ENCODE measurements at regions not wholly inside any gene's neighbourhood (a gene's known extent, or its start where the extent isn't known, plus 50 kb on each side); places are given as distances from the start of the nearest gene placed in this dataset.

GRCh38 chr2:23131066-23131575 is 253.9 kb upstream of the KLHL29 start:
- no peaks in the 10 kb centered on the region for H3K27me3 ChIP-seq
- no peak for DNase-seq
- H3K4me1 ChIP-seq, result peaks cover 8 to 22% (median 15%) of the 10 kb centered on the region in 4 donors
- no peaks in the 10 kb centered on the region for H3K9me3 ChIP-seq
- no peak overlapping the region for H3K4me3 ChIP-seq
- intact Hi-C loops (cut with DNase I; ENCODE audit: low total_unique reads), result no loop called here
- H3K36me3 ChIP-seq, result no peaks in the 10 kb centered on the region
- TF ChIP-seq POLR2A (IDR thresholded peaks at IDR 0.05) (no peak), EP300 (IDR thresholded peaks at IDR 0.05) (no peak), CTCF (IDR thresholded peaks at IDR 0.05) (no peak), POLR2AphosphoS5 (IDR thresholded peaks at IDR 0.05) (no peak)
- 74 to 80% (median 76%) methylated on average over 4 of the region's 4 CpGs for WGBS, 5 donors
- no peak overlapping the region for H3K27ac ChIP-seq

- Histone ChIP-seq H3K27ac (no peak overlapping the region), H3K9me3 (no peaks in the 10 kb centered on the region), H3K4me3 (no peak overlapping the region), H3K4me1 (peaks cover 8 to 22% (median 15%) of the 10 kb centered on the region in 4 donors), H3K27me3 (no peaks in the 10 kb centered on the region), H3K36me3 (no peaks in the 10 kb centered on the region)
- no peak for DNase-seq
- intact Hi-C loops (cut with DNase I; ENCODE audit: low total_unique reads), result no loop called here
- no peak for TF ChIP-seq POLR2A (IDR thresholded peaks at IDR 0.05)
- no peak for TF ChIP-seq EP300 (IDR thresholded peaks at IDR 0.05)
- no peak for TF ChIP-seq POLR2AphosphoS5 (IDR thresholded peaks at IDR 0.05)
- TF ChIP-seq CTCF (IDR thresholded peaks at IDR 0.05), result no peak
- WGBS, 5 donors, result 88 to 95% (median 92%) methylated on average over 2 of the region's 2 CpGs
Observed at GRCh38 chr2:23132000-23132399, 253.0 kb upstream of the KLHL29 start.

- intact Hi-C loops (cut with DNase I; ENCODE audit: low total_unique reads), result no loop called here
- WGBS, 5 donors, result 56 to 85% (median 77%) methylated on average over 3 of the region's 3 CpGs
- no peak for DNase-seq
- Histone ChIP-seq H3K4me3 (no peak overlapping the region), H3K27me3 (no peaks in the 10 kb centered on the region), H3K9me3 (no peaks in the 10 kb centered on the region), H3K4me1 (peaks cover 3 to 17% (median 12%) of the 10 kb centered on the region in 4 donors), H3K27ac (no peak overlapping the region), H3K36me3 (no peaks in the 10 kb centered on the region)
- TF ChIP-seq CTCF (IDR thresholded peaks at IDR 0.05), result no peak
- no peak for TF ChIP-seq POLR2A (IDR thresholded peaks at IDR 0.05)
- no peak for TF ChIP-seq EP300 (IDR thresholded peaks at IDR 0.05)
- no peak for TF ChIP-seq POLR2AphosphoS5 (IDR thresholded peaks at IDR 0.05)
Observed at GRCh38 chr2:23132823-23133595, 252.0 kb upstream of the KLHL29 start.

GRCh38 chr2:23134726-23135125 is 250.3 kb upstream of the KLHL29 start:
- 60 to 85% (median 80%) methylated on average over 1 of the region's 1 CpG for WGBS, 5 donors
- no peaks in the 10 kb centered on the region for H3K36me3 ChIP-seq
- TF ChIP-seq EP300 (IDR thresholded peaks at IDR 0.05), result no peak
- no peak for TF ChIP-seq POLR2A (IDR thresholded peaks at IDR 0.05)
- TF ChIP-seq CTCF (IDR thresholded peaks at IDR 0.05), result no peak
- TF ChIP-seq POLR2AphosphoS5 (IDR thresholded peaks at IDR 0.05), result no peak
- no peak overlapping the region for H3K27ac ChIP-seq
- H3K9me3 ChIP-seq, result no peaks in the 10 kb centered on the region
- H3K4me3 ChIP-seq, result no peak overlapping the region
- no peaks in the 10 kb centered on the region for H3K27me3 ChIP-seq
- DNase-seq, result no peak
- intact Hi-C loops (cut with DNase I; ENCODE audit: low total_unique reads), result no loop called here
- peaks cover 0 to 14% (median 12%) of the 10 kb centered on the region in 4 donors for H3K4me1 ChIP-seq
